ENCODE measurements at regions not wholly inside any gene's neighbourhood (a gene's known extent, or its start where the extent isn't known, plus 50 kb on each side); places are given as distances from the start of the nearest gene placed in this dataset.

DNA sequence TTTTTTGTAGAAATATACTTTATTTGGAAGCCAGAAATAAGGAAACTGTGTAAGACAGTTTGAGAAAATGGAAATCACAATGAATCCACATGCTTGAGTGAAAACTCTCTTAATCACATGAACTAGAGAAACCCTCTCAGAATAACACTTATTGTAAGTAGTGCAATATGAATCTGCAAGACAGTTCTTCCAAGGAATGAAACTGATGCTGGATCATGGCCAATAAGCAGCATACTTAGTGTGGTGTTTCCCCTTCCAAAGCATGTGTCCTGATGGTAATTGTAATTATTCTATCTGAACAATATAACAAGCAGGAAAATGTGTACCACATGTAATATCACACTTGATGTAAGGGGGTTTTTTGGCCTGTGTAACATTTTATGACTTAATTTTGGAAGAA lies 1870.5 kb upstream of the TENM3 start:
- no peak for DNase-seq

DNA sequence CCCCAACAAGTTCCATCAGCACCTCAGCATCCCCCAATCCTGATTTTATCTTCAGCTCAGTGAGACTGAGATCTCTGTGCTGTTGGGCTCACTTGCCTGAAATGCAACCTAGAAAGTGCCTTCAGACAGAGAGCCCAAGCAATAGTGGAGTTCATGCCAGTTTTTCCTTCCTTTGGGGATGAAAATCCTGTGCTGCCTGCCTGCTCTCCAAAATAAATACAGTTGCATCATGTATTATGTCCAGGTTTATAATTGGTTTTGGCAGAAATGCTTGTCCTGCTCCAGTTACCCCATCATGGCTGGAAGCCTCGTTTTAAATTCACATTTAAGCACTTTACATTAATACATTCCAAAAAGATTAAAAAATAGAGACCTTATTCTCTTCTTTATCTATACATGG lies 1865.5 kb upstream of the TENM3 start:
- no peak for DNase-seq

- DNase-seq: no peak
Measured at GRCh38 chr4:180380733-180381132, 1862.5 kb upstream of the TENM3 start.

DNA sequence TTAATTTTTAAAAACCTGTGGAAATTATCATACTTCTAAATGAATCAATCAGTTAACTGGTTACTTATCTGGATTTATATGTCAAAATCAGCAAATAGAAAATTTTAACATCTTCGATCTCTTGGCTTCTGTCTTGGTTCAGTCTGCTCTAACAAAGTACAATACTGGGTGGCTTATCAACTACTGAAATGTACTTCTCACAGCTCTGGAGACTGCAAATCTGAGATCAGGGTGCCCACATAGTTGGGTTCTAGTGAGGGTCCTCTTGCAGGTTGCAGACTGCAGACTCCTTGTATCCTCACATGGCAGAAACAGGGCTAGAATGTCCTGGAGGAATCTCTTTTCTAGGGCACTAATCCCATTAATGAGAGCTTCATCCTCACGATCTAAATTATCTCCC lies 1851.6 kb upstream of the TENM3 start:
- no peak for DNase-seq

DNA sequence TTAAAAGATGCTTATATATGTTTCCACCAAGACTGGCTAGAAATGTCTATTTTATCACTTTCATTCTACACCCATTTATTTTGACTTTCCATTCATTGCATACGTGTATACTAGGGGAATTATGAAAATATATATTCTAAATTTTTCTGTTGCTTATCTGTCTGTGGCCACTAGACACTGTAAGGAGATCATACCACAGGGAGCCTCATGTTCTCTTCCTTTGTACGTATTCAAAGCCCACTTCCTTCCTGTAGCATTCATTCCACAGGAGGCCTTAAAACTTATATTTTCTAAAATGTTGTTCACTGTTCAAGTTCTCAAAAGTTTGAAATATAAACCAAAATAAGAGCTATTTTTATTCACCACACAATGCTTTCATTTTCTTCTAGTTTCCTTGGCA lies 1848.9 kb upstream of the TENM3 start:
- DNase-seq: no peak

- no peak for DNase-seq
Measured at GRCh38 chr4:180394730-180395129, 1848.5 kb upstream of the TENM3 start.

DNA sequence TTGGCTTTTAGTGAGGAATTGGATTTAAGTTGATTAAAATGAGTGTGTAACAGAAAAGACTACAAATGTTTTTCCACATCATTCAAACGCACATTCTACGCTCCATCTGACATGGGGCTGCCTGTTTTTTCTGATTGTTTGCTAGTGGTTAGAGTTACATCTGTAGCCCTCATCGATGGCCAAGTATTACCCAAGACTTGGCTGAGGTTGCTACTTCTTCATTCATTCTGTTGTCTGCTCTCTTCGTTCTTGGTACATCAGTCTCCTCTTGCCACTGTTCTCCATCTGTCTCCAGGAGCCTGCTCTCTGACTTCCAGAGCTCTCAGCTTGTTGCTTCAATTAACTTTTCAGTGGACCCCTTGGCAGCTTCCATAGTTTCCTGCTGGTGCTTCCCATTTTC lies 1844.6 kb upstream of the TENM3 start:
- DNase-seq: no peak

GRCh38 chr4:180407275-180407885 lies 1835.8 kb upstream of the TENM3 start:
- DNase-seq: no peak

GRCh38 chr4:180418819-180419531 lies 1824.2 kb upstream of the TENM3 start:
- no peak for DNase-seq

DNA sequence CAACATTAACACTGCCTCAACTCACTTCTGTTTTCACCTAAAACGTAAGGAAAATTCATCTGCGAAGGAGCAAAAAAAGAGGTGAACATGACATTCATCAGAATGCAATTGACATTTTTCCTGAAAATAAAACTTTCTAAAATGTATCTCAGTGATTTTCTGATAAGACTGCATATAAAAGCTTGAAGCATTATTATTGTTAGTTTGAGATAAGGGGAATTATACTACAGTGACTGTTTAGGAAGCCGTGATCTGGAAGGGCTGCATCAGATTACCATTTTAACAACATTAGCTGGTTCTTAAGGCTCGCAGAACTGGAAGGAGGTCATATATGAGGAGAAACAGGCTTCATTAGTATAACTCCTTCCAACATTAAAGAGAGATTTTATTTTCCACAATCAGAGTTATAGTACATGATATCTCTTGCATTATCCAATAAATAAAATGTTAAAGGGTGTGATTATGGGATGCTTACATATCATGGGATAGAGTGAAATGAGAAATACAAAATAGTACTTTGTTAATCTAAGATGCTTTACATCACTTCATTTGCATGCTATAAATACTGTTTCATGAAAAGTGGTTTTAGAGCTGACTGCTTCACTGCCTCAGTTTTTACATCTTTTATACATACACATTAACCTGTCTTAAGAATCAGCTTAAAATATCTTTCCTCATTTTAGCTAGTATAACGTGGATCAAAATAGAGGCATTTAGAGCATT lies 1820.1 kb upstream of the TENM3 start:
- DNase-seq: no peak

DNA sequence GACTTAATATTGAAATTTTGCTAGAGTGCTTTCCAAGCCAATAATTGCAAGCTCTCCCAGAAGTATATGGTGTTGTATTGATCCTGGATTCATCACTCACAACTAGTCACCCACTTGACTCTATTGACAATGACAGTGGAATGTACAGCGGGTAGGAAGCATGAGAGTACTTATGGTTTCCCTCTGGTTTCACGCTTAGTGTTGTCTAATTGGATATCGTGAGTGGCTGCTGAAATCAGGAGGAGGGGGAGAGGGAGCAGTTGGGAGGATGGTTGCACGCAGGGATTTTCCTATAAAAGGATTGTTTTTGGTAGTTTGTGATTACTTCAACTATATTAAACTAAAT lies 1819.5 kb upstream of the TENM3 start:
- no peak for DNase-seq

- no peak for DNase-seq
Measured at GRCh38 chr4:180426938-180427337, 1816.3 kb upstream of the TENM3 start.

- no peak for DNase-seq
Measured at GRCh38 chr4:180430283-180430682, 1812.9 kb upstream of the TENM3 start.

- no peak for DNase-seq
Measured at GRCh38 chr4:180434131-180434895, 1808.9 kb upstream of the TENM3 start.

- DNase-seq: no peak
Measured at GRCh38 chr4:180436361-180436760, 1806.8 kb upstream of the TENM3 start.

GRCh38 chr4:180437601-180438000 lies 1805.6 kb upstream of the TENM3 start:
- no peak for DNase-seq

- DNase-seq: no peak
Measured at GRCh38 chr4:180448306-180448705, 1794.9 kb upstream of the TENM3 start.

GRCh38 chr4:180449395-180449956 lies 1793.7 kb upstream of the TENM3 start:
- no peak for DNase-seq

- no peak for DNase-seq
Measured at GRCh38 chr4:180455226-180455625, 1788.0 kb upstream of the TENM3 start.

- DNase-seq: no peak
Measured at GRCh38 chr4:180456928-180457327, 1786.3 kb upstream of the TENM3 start.

DNA sequence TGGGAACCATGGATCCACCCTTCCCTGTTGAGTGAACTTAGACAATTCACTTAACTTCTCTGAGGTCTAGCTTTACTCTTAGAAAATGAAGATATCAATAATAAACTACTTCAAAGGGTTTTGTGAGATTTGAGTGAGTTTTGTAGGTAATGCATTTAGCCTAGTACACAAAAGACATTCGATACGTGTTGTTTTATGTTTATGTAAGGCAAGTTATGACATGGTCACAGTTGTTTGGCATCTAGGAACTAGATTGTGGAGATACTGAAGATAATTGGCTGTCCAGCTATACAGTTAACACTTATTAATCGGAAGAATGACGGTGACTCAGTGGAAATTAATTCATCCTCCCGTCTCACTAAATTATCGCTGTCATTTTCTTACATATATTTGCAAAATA lies 1781.1 kb upstream of the TENM3 start:
- DNase-seq: no peak

DNA sequence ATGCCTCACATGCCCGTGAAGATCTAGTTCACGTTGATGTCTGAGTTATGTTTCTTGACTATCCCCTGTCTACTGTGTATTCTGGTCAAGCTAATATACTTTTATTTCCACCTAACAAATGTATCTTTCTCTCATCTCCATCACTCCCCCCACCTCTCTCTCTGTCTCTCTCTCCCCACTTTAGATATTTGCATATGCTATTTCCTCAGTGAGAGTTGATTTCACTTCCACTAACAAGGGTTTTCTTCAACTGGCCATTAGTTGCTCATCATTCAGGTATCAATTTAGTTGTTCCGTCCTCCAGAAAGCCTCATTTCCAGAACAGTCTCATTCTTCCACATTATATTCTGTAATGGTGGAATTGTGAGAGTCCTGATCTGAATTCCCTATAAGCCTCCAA lies 1777.8 kb upstream of the TENM3 start:
- no peak for DNase-seq

DNA sequence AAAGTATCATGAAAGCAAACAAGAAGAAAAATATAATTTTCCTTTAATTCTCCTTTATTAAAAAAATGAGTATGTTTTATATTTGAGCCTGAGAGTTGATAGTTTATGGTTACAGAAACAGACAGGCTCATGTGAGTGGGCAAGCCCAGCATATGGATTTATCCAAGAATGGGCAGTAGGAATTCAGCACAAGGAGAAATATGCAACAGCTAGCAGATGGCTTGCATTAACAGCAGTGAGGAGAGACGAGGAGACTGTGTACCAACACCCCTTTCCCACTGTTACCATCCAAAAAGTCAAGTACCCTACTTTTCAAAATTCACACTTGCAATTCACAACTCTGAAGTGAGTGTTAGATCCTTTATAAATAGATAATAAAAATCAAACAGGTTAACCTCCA lies 1760.2 kb upstream of the TENM3 start:
- no peak for DNase-seq

Data from activated naive CD4-positive, alpha-beta T cell (primary cell).